DMS53 (cell line): ENCODE measurements at regions not wholly inside any gene's neighbourhood (a gene's known extent, or its start where the extent isn't known, plus 50 kb on each side); places are given as distances from the start of the nearest gene placed in this dataset.

Source experiments
- DNase-seq: peaks from one replicate; lab custom pipeline; 2025; lab: John Stamatoyannopoulos, UW

DNA sequence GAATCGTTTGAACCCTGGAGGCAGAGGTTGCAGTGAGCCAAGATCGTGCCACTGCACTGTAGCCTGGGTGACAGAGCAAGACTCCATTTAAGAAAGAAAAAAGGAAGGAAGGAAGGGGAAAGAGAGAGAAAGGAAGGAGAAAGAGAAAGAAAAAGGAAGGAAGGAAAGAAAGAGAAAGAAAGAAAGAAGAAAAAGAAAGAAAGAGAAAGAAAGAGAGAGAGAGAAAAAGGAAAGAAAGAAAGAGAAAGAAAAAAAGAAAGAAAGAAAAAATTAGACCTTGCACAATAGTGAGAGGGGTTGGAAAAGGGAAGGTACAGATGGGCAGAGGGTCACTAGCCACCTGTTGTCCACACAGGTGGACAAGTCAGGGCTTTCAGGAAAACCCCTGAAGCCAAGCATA lies 57.6 kb upstream of the RTL6 start:
- no peak for DNase-seq

DNA sequence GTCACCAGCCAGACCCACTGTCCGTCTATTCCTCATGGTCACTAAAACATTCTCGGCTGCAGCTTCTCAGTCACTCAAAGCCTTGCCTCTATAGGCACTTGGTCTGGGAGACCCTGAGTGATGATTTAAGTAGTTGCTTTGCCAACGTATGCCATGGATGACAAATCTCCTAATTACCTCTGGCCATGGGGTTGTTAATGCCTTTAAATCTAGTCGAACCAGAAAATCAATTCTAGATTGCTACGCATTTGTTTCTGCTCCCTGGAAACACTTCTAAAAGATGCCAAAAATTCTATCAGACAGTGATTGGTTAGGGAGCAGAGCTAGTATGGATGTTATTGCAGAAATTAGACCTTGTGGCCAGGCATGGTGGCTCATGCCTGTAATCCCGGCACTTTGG lies 57.0 kb upstream of the RTL6 start:
- DNase-seq: no peak

GRCh38 chr22:44554411-44554810 lies 56.4 kb upstream of the RTL6 start:
- no peak for DNase-seq

DNA sequence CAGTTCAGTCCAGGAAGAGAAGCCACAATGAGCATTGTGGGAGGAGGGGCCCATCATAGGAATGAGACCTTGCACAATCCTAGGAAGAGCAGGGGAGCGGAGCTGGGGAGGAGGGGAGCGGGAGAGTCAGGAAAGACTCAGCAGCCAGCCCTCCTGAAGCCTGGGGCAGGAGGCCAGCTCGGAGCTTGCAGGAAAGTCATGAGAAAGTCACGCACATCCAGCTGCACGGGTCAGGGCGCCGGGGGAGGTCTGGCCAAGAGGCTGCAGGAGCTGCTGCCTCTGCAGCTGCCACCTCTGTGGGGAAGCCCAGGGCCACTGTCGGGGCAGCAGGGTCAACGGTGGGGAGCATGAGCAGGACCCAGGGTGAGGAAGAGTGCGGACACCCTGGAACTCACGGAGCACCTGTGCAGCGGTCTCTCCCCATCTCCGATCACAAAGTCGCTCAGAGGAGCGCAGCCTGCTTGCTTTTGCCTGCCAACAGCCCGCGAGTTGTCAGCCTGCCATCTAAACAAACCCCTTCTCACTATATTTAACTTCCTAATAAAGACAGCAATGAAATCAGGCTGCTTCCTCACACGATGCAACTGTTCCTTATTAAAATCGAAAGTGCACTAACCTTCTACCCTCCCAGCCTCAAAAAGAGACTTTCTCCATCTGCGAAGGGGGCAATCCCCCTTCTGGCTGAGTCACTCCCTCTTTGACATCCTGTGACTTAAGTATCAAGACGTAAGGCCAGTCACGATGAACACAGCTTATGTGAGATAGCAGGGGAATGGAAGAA lies 52.9 kb upstream of the RTL6 start:
- DNase-seq: peak; percentile 56

- DNase-seq: no peak
Observed at GRCh38 chr22:44549701-44550100, 51.7 kb upstream of the RTL6 start.

GRCh38 chr22:44548981-44549380 lies 50.9 kb upstream of the RTL6 start:
- no peak for DNase-seq
